ENCODE measurements at regions not wholly inside any gene's neighbourhood (a gene's known extent, or its start where the extent isn't known, plus 50 kb on each side); places are given as distances from the start of the nearest gene placed in this dataset.

- TF ChIP-seq CTCF (IDR thresholded peaks at IDR 0.05; ENCODE audit: low read depth, low read length): no peak
- no peaks in the 10 kb centered on the region for H3K4me1 ChIP-seq (ENCODE audit: low read depth)
- no peak overlapping the region for H3K27ac ChIP-seq
- no peaks in the 10 kb centered on the region for H3K9me3 ChIP-seq (ENCODE audit: low read depth)
- H3K4me3 ChIP-seq: no peak overlapping the region
- no peaks in the 10 kb centered on the region for H3K27me3 ChIP-seq
- DNase-seq (ENCODE audit: low read depth in 1 of 2, low spot score in 1 of 2): no peak
- H3K36me3 ChIP-seq: no peaks in the 10 kb centered on the region
These were observed 887.9 kb upstream of the TENM4 start for GRCh38 chr11:80328774-80329173.

GRCh38 chr11:80327956-80328614 lies 887.3 kb upstream of the TENM4 start:
- DNase-seq (ENCODE audit: low read depth in 1 of 2, low spot score in 1 of 2): no peak
- Histone ChIP-seq H3K27ac (no peak overlapping the region), H3K4me3 (no peak overlapping the region), H3K36me3 (no peaks in the 10 kb centered on the region), H3K9me3 (ENCODE audit: low read depth) (no peaks in the 10 kb centered on the region), H3K27me3 (no peaks in the 10 kb centered on the region), H3K4me1 (ENCODE audit: low read depth) (no peaks in the 10 kb centered on the region)
- no peak for TF ChIP-seq CTCF (IDR thresholded peaks at IDR 0.05; ENCODE audit: low read depth, low read length)

- Histone ChIP-seq H3K4me1 (ENCODE audit: low read depth) (no peaks in the 10 kb centered on the region), H3K27me3 (no peaks in the 10 kb centered on the region), H3K36me3 (no peaks in the 10 kb centered on the region), H3K9me3 (ENCODE audit: low read depth) (no peaks in the 10 kb centered on the region), H3K27ac (no peak overlapping the region), H3K4me3 (no peak overlapping the region)
- no peak for DNase-seq (ENCODE audit: low read depth in 1 of 2, low spot score in 1 of 2)
- TF ChIP-seq CTCF (IDR thresholded peaks at IDR 0.05; ENCODE audit: low read depth, low read length): no peak
These were observed 881.0 kb upstream of the TENM4 start for GRCh38 chr11:80321786-80322185.

- Histone ChIP-seq H3K27me3 (no peaks in the 10 kb centered on the region), H3K9me3 (ENCODE audit: low read depth) (no peaks in the 10 kb centered on the region), H3K4me1 (ENCODE audit: low read depth) (no peaks in the 10 kb centered on the region), H3K27ac (no peak overlapping the region), H3K36me3 (no peaks in the 10 kb centered on the region), H3K4me3 (no peak overlapping the region)
- no peak for TF ChIP-seq CTCF (IDR thresholded peaks at IDR 0.05; ENCODE audit: low read depth, low read length)
- no peak for DNase-seq (ENCODE audit: low read depth in 1 of 2, low spot score in 1 of 2)
These were observed 879.9 kb upstream of the TENM4 start for GRCh38 chr11:80320765-80321164.

- H3K9me3 ChIP-seq (ENCODE audit: low read depth): no peaks in the 10 kb centered on the region
- H3K27ac ChIP-seq: no peak overlapping the region
- H3K4me1 ChIP-seq (ENCODE audit: low read depth): no peaks in the 10 kb centered on the region
- no peaks in the 10 kb centered on the region for H3K27me3 ChIP-seq
- H3K36me3 ChIP-seq: no peaks in the 10 kb centered on the region
- no peak for TF ChIP-seq CTCF (IDR thresholded peaks at IDR 0.05; ENCODE audit: low read depth, low read length)
- no peak overlapping the region for H3K4me3 ChIP-seq
- no peak for DNase-seq (ENCODE audit: low read depth in 1 of 2, low spot score in 1 of 2)
These were observed 879.4 kb upstream of the TENM4 start for GRCh38 chr11:80320226-80320625.
